ENCODE measurements at regions not wholly inside any gene's neighbourhood (a gene's known extent, or its start where the extent isn't known, plus 50 kb on each side); places are given as distances from the start of the nearest gene placed in this dataset.

- TF ChIP-seq EP300 (IDR thresholded peaks at IDR 0.05; ENCODE audit: borderline replicate concordance) (no peak), ZBTB7A (IDR thresholded peaks at IDR 0.05; ENCODE audit: low read depth) (no peak), RAD21 (IDR thresholded peaks at IDR 0.05; ENCODE audit: low read depth) (no peak), TEAD4 (IDR thresholded peaks at IDR 0.05) (no peak)
Observed at GRCh38 chr4:3866813-3867129, 100.6 kb downstream of the ADRA2C start.

DNA sequence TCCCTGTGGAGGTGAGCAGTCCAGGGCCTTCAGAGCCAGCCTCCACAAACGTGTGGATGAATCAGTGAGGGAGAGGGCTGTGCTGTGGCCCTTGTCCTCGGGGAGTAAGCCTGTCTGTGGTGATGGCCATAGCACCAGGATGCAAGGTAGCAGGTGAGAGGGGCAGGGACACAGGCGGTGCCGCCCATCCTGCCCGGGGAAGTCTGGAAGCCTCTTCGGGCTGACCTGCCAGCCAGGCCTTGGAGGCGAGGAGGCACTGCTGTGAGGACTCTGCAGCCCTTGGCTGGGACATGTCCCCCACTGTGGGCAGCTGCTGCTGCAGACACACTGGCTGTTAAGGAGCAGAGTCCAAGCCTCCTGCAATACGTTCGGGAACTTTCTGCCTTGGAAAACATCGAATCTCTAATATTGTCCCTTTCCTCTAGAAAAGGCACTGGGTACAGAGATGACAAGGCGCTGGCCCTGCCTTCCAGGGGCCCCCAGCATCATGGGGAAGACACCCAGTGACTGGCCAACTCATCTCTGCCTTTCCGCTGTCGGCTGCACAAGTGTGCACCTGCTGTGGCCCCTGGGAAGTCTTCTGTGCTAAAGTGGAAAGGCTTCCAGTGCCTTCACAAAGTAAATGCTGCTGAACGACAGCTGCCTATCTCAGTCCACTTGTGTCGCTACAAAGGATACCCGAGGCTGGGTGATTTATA is 101.4 kb downstream of the ADRA2C start:
- TF ChIP-seq FOXM1 (IDR thresholded peaks at IDR 0.05; ENCODE audit: borderline replicate concordance, low read depth): no peak
- no peak for TF ChIP-seq CEBPB (IDR thresholded peaks at IDR 0.05)
- TF ChIP-seq EP300 (IDR thresholded peaks at IDR 0.05; ENCODE audit: borderline replicate concordance): no peak
- TF ChIP-seq NFIC (IDR thresholded peaks at IDR 0.05): no peak
- no peak for TF ChIP-seq YY1 (IDR thresholded peaks at IDR 0.05; ENCODE audit: low read depth)
- TF ChIP-seq USF1 (IDR thresholded peaks at IDR 0.05): no peak
- no peak for TF ChIP-seq MAX (IDR thresholded peaks at IDR 0.05)

GRCh38 chr4:3868211-3869173 is 102.3 kb downstream of the ADRA2C start:
- no peak for TF ChIP-seq EP300 (IDR thresholded peaks at IDR 0.05; ENCODE audit: borderline replicate concordance)
- TF ChIP-seq, protein P1, sequence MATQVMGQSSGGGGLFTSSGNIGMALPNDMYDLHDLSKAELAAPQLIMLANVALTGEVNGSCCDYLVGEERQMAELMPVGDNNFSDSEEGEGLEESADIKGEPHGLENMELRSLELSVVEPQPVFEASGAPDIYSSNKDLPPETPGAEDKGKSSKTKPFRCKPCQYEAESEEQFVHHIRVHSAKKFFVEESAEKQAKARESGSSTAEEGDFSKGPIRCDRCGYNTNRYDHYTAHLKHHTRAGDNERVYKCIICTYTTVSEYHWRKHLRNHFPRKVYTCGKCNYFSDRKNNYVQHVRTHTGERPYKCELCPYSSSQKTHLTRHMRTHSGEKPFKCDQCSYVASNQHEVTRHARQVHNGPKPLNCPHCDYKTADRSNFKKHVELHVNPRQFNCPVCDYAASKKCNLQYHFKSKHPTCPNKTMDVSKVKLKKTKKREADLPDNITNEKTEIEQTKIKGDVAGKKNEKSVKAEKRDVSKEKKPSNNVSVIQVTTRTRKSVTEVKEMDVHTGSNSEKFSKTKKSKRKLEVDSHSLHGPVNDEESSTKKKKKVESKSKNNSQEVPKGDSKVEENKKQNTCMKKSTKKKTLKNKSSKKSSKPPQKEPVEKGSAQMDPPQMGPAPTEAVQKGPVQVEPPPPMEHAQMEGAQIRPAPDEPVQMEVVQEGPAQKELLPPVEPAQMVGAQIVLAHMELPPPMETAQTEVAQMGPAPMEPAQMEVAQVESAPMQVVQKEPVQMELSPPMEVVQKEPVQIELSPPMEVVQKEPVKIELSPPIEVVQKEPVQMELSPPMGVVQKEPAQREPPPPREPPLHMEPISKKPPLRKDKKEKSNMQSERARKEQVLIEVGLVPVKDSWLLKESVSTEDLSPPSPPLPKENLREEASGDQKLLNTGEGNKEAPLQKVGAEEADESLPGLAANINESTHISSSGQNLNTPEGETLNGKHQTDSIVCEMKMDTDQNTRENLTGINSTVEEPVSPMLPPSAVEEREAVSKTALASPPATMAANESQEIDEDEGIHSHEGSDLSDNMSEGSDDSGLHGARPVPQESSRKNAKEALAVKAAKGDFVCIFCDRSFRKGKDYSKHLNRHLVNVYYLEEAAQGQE (IDR thresholded peaks at IDR 0.05; ENCODE audit: low read depth): peak; percentile 97

DNA sequence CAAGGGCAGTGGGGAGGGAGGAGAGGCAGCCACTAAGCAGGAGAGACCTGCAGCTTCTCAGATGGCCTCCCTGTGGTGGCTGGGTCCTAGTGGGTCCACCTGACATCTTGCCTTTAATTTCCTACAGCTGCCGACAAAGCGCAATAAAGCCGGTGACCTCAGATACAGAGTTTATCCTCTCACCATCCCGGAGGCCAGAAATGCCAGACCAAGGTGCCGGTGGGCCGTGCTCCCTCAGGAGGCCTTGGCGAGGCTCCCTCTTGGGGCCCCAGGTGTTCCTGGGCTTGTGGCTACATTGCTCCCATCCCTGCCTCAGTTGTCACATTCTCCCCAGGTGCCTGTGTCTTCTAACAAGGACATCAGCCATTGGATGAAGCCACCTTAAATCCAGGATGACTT is 103.0 kb downstream of the ADRA2C start:
- no peak for TF ChIP-seq NFIC (IDR thresholded peaks at IDR 0.05)
- TF ChIP-seq, protein P1 (IDR thresholded peaks at IDR 0.05; ENCODE audit: low read depth): no peak
- TF ChIP-seq TEAD4 (IDR thresholded peaks at IDR 0.05): no peak
- no peak for TF ChIP-seq USF1 (IDR thresholded peaks at IDR 0.05)
- TF ChIP-seq ZBTB7A (IDR thresholded peaks at IDR 0.05; ENCODE audit: low read depth): no peak
- no peak for TF ChIP-seq EP300 (IDR thresholded peaks at IDR 0.05; ENCODE audit: borderline replicate concordance)
- TF ChIP-seq EGR1 (IDR thresholded peaks at IDR 0.05): no peak
- TF ChIP-seq MAX (IDR thresholded peaks at IDR 0.05): no peak
- no peak for TF ChIP-seq FOXM1 (IDR thresholded peaks at IDR 0.05; ENCODE audit: borderline replicate concordance, low read depth)
- no peak for TF ChIP-seq TAF1 (IDR thresholded peaks at IDR 0.05; ENCODE audit: low read depth)
- no peak for TF ChIP-seq CEBPB (IDR thresholded peaks at IDR 0.05)
- TF ChIP-seq YY1 (IDR thresholded peaks at IDR 0.05; ENCODE audit: low read depth): no peak
- no peak for TF ChIP-seq RAD21 (IDR thresholded peaks at IDR 0.05; ENCODE audit: low read depth)
- no peak for TF ChIP-seq CREB1 (IDR thresholded peaks at IDR 0.05; ENCODE audit: low read depth)
- TF ChIP-seq TCF12 (IDR thresholded peaks at IDR 0.05; ENCODE audit: low read depth): no peak

DNA sequence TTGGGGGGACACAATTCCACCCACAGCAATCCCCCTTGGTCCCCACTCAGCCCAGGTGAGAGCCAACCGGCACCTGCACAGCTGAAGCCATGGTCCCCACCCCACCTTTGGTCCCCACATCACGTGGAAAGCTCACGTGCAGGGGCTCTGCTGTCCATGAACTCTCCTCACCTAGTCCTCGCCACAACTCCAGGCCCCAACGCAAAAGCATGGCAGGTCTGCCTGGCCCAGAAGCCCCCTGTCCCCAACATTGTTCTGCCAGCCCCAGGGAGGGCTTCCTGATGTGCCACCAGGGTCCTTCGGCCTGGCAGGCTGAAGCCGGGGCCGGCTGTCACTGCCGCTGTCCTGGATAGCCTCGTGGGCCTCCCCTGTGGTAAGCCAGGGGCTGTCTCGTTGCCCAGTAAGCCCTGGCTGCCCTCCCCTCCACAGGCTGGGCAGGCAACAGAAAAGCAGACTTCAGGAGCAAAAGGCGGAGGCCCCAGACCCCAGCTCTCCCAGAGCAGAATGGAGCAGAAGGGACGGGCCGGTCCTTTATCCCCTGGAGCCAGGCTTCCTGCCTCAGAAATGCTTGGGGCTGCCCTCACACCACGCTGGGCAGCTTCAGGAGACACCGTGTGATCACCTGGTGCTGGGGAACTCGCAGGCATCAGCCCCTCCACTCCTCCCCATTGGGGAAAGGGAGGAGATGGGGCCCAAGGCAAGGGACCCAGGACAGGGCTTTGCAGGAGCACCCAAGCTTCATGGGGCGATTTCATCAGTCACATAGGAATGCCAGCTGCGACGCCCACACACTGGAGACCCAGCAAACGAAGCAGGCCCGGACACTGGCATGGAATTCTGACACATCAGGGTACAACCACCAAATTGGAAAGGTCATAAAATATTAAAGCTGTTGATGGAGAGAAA is 103.7 kb downstream of the ADRA2C start:
- TF ChIP-seq FOXM1 (IDR thresholded peaks at IDR 0.05; ENCODE audit: borderline replicate concordance, low read depth): no peak
- 0 out of 2 replicates have a peak, but pooled peaks have one; percentile 13 for TF ChIP-seq EGR1 (IDR thresholded peaks at IDR 0.05)
